IMR-90 (cell line): ENCODE measurements at regions not wholly inside any gene's neighbourhood (a gene's known extent, or its start where the extent isn't known, plus 50 kb on each side); places are given as distances from the start of the nearest gene placed in this dataset.

ENCODE experiments used
- ATAC-seq: fragments of 200-7000 bp; cut with Tn5 transposase; 2 replicates; pipeline ENCODE4 v1.9.1; 2020; ENCODE audit warnings: low read depth, mild to moderate bottlenecking, moderate library complexity
- BruUV-seq: library from RNA; stranded (reverse); fragments of 400-500 nt; replicated peaks from 2 replicates; lab custom pipeline; 2021; lab: Mats Ljungman, UMichigan
- CTCF ChIA-PET: fragments of 300-600 bp; formaldehyde crosslinking; extraction: SDS; loops from one replicate; lab custom pipeline; 2021; ENCODE audit warnings: antibody characterized with exemption; lab: Yijun Ruan, JAX
- POLR2A ChIA-PET: fragments of 300-600 bp; sonication (Branson Sonifier 250); formaldehyde crosslinking; loops from one replicate; lab custom pipeline; 2022; ENCODE audit warnings: antibody characterized with exemption; ENCODE audit not compliant: unreplicated experiment; lab: Charles Lee
- DNase-seq: peaks from one replicate; pipeline ENCODE4 v3.0.0; 2013
- H2AFZ ChIP-seq: replicated peaks from 2 replicates; pipeline ENCODE3; 2013; ENCODE audit warnings: low read length, mild to moderate bottlenecking; ENCODE audit not compliant: poor library complexity
- H2AK5ac ChIP-seq: 2 replicates; pipeline ENCODE4 v1.6.1; 2013; ENCODE audit warnings: low read depth, low read length, inconsistent platforms
- H2AK9ac ChIP-seq: replicated peaks from 2 replicates; pipeline ENCODE3; 2013; ENCODE audit warnings: mild to moderate bottlenecking, low read depth, low read length, moderate library complexity; ENCODE audit not compliant: poor library complexity
- H2BK120ac ChIP-seq: 2 replicates; pipeline ENCODE4 v1.6.1; 2013; ENCODE audit warnings: low read depth, low read length, inconsistent platforms
- H2BK15ac ChIP-seq: 3 replicates; pipeline ENCODE4 v1.6.1; 2013; ENCODE audit warnings: low read depth, low read length, inconsistent platforms
- H2BK20ac ChIP-seq: 2 replicates; pipeline ENCODE4 v1.6.1; 2013; ENCODE audit warnings: low read depth, mild to moderate bottlenecking, inconsistent platforms, low read length, moderate library complexity
- H2BK5ac ChIP-seq: 2 replicates; pipeline ENCODE4 v1.6.1; 2013; ENCODE audit warnings: mild to moderate bottlenecking, low read depth, low read length, inconsistent platforms; ENCODE audit not compliant: poor library complexity, severe bottlenecking
- H3K14ac ChIP-seq: replicated peaks from 2 replicates; pipeline ENCODE4 v1.6.1; 2013; ENCODE audit warnings: low read depth, low read length, inconsistent platforms
- H3K18ac ChIP-seq: 2 replicates; pipeline ENCODE4 v1.6.1; 2013; ENCODE audit warnings: low read depth, low read length, control low read depth
- H3K23ac ChIP-seq: 2 replicates; pipeline ENCODE4 v1.6.1; 2013; ENCODE audit warnings: low read depth, low read length, inconsistent platforms
- H3K27ac ChIP-seq: 2 replicates; pipeline ENCODE4 v1.5.1; 2013; ENCODE audit warnings: mild to moderate bottlenecking, control low read depth, low read length; ENCODE audit not compliant: insufficient read depth
- H3K27me3 ChIP-seq: 2 replicates; pipeline ENCODE4 v1.6.1; 2013; ENCODE audit warnings: low read length; ENCODE audit not compliant: control insufficient read depth, insufficient read depth
- H3K36me3 ChIP-seq: 2 replicates; pipeline ENCODE4 v1.6.1; 2013; ENCODE audit warnings: low read length, mixed read lengths; ENCODE audit not compliant: control insufficient read depth, insufficient read depth
- H3K4ac ChIP-seq: 2 replicates; pipeline ENCODE4 v1.6.1; 2013; ENCODE audit warnings: low read depth, low read length, inconsistent platforms
- H3K4me1 ChIP-seq: 2 replicates; pipeline ENCODE4 v1.6.1; 2013; ENCODE audit warnings: low read length, mixed read lengths; ENCODE audit not compliant: control insufficient read depth, insufficient read depth
- H3K4me2 ChIP-seq: 2 replicates; pipeline ENCODE4 v1.6.1; 2013; ENCODE audit warnings: low read depth, mild to moderate bottlenecking, control low read depth, low read length, moderate library complexity
- H3K4me3 ChIP-seq: 2 replicates; pipeline ENCODE4 v1.5.1; 2013; ENCODE audit warnings: low read depth, mild to moderate bottlenecking, control low read depth, low read length, moderate library complexity; ENCODE audit not compliant: insufficient read depth
- H3K56ac ChIP-seq: 2 replicates; pipeline ENCODE4 v1.6.1; 2013; ENCODE audit warnings: low read length, inconsistent platforms; ENCODE audit not compliant: insufficient read depth; ENCODE audit errors: extremely low read depth
- H3K79me1 ChIP-seq, 2 experiments: 2 replicates each; pipeline ENCODE4 v1.6.1; 2013; ENCODE audit warnings: low read length in 2 of 2, inconsistent platforms in 1 of 2, low read depth in 1 of 2
- H3K9ac ChIP-seq: 2 replicates; pipeline ENCODE4 v1.6.1; 2013; ENCODE audit warnings: low read depth, low read length, control low read depth
- H3K9me1 ChIP-seq: 2 replicates; pipeline ENCODE4 v1.6.1; 2013; ENCODE audit warnings: low read length, inconsistent platforms; ENCODE audit not compliant: insufficient read depth
- H3K9me3 ChIP-seq: 2 replicates; pipeline ENCODE4 v1.6.1; 2013; ENCODE audit warnings: low read length; ENCODE audit not compliant: control insufficient read depth, insufficient read depth
- H4K20me1 ChIP-seq: 2 replicates; pipeline ENCODE4 v1.6.1; 2013; ENCODE audit warnings: low read length, inconsistent platforms; ENCODE audit not compliant: insufficient read depth
- H4K5ac ChIP-seq: 2 replicates; pipeline ENCODE4 v1.6.1; 2013; ENCODE audit warnings: mild to moderate bottlenecking, low read depth, low read length, control low read depth
- H4K8ac ChIP-seq, 2 experiments: 2 replicates each; pipeline ENCODE4 v1.6.1; 2013; ENCODE audit warnings: low read depth in 2 of 2, low read length in 2 of 2, control low read depth in 1 of 2, inconsistent platforms in 1 of 2
- H4K91ac ChIP-seq: 2 replicates; pipeline ENCODE4 v1.6.1; 2013; ENCODE audit warnings: low read depth, low read length, inconsistent platforms; ENCODE audit not compliant: insufficient read depth
- CEBPB ChIP-seq: IDR thresholded peaks from 2 replicates; pipeline ENCODE4 v1.6.1; 2012; ENCODE audit warnings: low read depth, low read length, improper control_type of control experiment
- CHD1 ChIP-seq: IDR thresholded peaks from 2 replicates; pipeline ENCODE4 v1.6.1; 2012; ENCODE audit warnings: low read depth, low read length, improper control_type of control experiment
- MXI1 ChIP-seq: IDR thresholded peaks from 2 replicates; pipeline ENCODE4 v1.6.1; 2012; ENCODE audit warnings: low read depth, mild to moderate bottlenecking, low read length, moderate library complexity, borderline replicate concordance
- RAD21 ChIP-seq: IDR thresholded peaks from 2 replicates; pipeline ENCODE4 v1.6.1; 2012; ENCODE audit warnings: low read length, improper control_type of control experiment
- SMC3 ChIP-seq: fragments of 150-350 bp; IDR thresholded peaks from 2 replicates; pipeline ENCODE4 v1.6.1; 2016; ENCODE audit warnings: low read depth, mild to moderate bottlenecking, antibody characterized with exemption, low read length, moderate library complexity
- WGBS, 2 experiments: methylation state at CpG; one replicate each; pipeline versions ENCODE4 v1.1.5 to v1.1.7; 2013; ENCODE audit warnings: missing lambda C conversion rate in 2 of 2; ENCODE audit not compliant: insufficient read length in 1 of 2; ENCODE audit errors: extremely low coverage in 2 of 2; 5-methylcytosine and 5-hydroxymethylcytosine counted together
- dilution Hi-C: fragments of 300-500 bp; cut with HindIII; formaldehyde crosslinking; loops from one replicate; pipeline ENCODE4 v1.14.3; 2018; ENCODE audit warnings: low sequenced_read_pairs; ENCODE audit not compliant: unreplicated experiment
- in situ Hi-C: fragments of 300-500 bp; cut with MboI; formaldehyde crosslinking; loops from 3 replicates; pipeline ENCODE4 v1.14.3; 2019; ENCODE audit warnings: low sequenced_read_pairs, inconsistent platforms, mixed read lengths
- intact Hi-C: fragments of 100-400 bp; cut with micrococcal nuclease; formaldehyde crosslinking; loops from 2 replicates; pipeline ENCODE4 v1.10.0; 2022

DNA sequence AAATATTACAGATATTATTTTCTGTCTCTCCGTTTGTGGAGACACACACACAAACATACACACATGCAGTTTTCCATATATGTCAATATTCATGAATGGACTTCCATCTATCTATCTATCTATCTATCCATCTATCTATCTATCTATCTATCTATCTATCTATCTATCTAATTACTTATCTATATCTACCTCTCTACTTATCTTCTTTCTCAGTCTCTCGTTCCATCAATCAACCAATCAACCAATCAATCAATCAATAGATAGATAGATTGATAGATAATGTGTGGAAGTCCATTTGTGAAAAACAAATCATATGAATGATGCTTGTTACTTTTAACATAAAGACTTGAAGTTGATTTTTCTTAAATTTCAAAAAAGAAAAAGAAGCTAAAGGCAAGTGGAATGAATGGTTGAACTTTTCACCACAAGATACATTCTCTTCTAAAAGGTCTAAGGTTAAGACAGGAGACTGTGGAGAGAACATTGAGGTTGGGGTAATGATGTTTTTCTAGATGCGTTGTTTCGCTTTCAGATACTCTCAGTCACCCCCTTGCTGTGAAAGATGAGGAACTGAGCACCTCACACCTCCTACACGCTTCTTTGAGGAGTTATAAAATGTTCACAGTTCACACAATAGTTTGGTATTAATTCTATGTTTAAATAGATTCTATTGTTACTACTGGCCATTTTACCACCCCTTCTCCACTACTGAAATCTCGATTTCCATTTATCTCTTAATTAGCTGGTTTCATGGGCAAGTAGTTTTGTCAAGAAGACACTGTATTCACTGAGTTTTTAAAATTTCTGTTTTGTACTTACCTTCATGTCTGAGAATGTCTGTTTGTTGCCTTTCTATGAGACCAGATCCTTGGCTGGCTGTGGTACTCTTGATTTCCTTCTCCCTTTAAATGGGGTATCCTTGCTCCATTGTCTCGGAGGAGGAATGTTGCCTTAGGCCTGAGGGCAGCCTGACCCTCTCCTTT, 114.1 kb downstream of the EMX2 start:
- Histone ChIP-seq H3K27ac (no peak overlapping the region), H3K4me3 (no peak overlapping the region), H3K14ac (no peak overlapping the region), H2BK20ac (no peak overlapping the region), H2BK15ac (no peak overlapping the region), H3K4ac (no peak overlapping the region), H2BK5ac (no peak overlapping the region), H3K56ac (no peak overlapping the region), H3K9me1 (no peaks in the 10 kb centered on the region), H3K36me3 (no peaks in the 10 kb centered on the region), H3K23ac (no peak overlapping the region), H3K9me3 (peaks cover 9% of the 10 kb centered on the region), H3K4me2 (no peak overlapping the region), H3K4me1 (no peaks in the 10 kb centered on the region), H3K9ac (no peak overlapping the region), H4K91ac (no peak overlapping the region), H2AK5ac (no peak overlapping the region), H2BK120ac (no peak overlapping the region), H4K20me1 (no peaks in the 10 kb centered on the region), H2AK9ac (no peak overlapping the region), H3K79me1 (no peaks in the 10 kb centered on the region), H3K27me3 (no peaks in the 10 kb centered on the region), H4K8ac (no peak overlapping the region), H3K18ac (no peak overlapping the region), H2AFZ (no peak overlapping the region), H4K5ac (no peak overlapping the region)
- POLR2A ChIA-PET, result no interaction called here
- intact Hi-C loops (no loop called here), dilution Hi-C loops (no loop called here), in situ Hi-C loops (no loop called here)
- WGBS, 2 experiments, result no CpG with 5 or more reads among the region's 7 CpGs
- CTCF ChIA-PET, result no interaction called here
- DNase-seq, result no peak
- no TSS peak for BruUV-seq
- no peak for TF ChIP-seq SMC3
- no peak for TF ChIP-seq MXI1
- TF ChIP-seq CHD1, result no peak
- no peak for TF ChIP-seq RAD21
- TF ChIP-seq CEBPB, result no peak
- no peak for ATAC-seq
